ENCODE measurements at regions not wholly inside any gene's neighbourhood (a gene's known extent, or its start where the extent isn't known, plus 50 kb on each side); places are given as distances from the start of the nearest gene placed in this dataset.

DNA sequence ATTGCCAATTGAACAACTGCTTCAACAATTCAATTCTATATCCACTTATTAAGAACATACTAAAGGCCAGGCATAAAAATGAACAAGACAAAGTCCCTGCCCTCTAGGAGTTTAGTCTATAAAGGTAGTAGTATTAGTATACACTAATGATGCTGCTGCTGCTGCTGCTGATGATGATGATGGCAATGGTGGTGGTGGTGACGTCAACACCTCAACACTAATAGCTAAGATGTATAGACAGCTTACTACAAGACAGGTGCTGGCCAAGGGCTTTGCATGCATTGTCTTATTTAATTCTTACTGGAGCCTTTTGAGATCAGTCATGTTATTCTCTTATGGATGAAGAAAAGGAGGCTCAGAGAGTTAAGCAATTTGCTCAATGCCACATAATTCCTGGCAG, 164.4 kb upstream of the ASIC2 start:
- DNase-seq (ENCODE audit: insufficient read length, low spot score, missing footprints): no peak
- Histone ChIP-seq H3K79me2 (ENCODE audit: insufficient read depth, low read length) (no peaks in the 10 kb centered on the region), H4K20me1 (ENCODE audit: insufficient read depth, low read length) (no peaks in the 10 kb centered on the region), H3K4me1 (ENCODE audit: insufficient read depth, low read length) (no peaks in the 10 kb centered on the region), H2AFZ (ENCODE audit: low read length) (no peak overlapping the region), H3K27ac (ENCODE audit: low read depth, low read length) (no peak overlapping the region), H3K36me3 (ENCODE audit: insufficient read depth, low read length) (no peaks in the 10 kb centered on the region), H3K4me3 (ENCODE audit: insufficient read depth, low read length) (no peak overlapping the region), H3K27me3 (ENCODE audit: insufficient read depth, low read length) (no peaks in the 10 kb centered on the region), H3K9me3 (ENCODE audit: low read depth, low read length) (no peaks in the 10 kb centered on the region), H3K4me2 (ENCODE audit: insufficient read depth, low read length) (no peak overlapping the region)
- TF ChIP-seq, protein P1, sequence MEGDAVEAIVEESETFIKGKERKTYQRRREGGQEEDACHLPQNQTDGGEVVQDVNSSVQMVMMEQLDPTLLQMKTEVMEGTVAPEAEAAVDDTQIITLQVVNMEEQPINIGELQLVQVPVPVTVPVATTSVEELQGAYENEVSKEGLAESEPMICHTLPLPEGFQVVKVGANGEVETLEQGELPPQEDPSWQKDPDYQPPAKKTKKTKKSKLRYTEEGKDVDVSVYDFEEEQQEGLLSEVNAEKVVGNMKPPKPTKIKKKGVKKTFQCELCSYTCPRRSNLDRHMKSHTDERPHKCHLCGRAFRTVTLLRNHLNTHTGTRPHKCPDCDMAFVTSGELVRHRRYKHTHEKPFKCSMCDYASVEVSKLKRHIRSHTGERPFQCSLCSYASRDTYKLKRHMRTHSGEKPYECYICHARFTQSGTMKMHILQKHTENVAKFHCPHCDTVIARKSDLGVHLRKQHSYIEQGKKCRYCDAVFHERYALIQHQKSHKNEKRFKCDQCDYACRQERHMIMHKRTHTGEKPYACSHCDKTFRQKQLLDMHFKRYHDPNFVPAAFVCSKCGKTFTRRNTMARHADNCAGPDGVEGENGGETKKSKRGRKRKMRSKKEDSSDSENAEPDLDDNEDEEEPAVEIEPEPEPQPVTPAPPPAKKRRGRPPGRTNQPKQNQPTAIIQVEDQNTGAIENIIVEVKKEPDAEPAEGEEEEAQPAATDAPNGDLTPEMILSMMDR (IDR thresholded peaks at IDR 0.05; ENCODE audit: extremely low read depth, low read depth, low read length): no peak

DNA sequence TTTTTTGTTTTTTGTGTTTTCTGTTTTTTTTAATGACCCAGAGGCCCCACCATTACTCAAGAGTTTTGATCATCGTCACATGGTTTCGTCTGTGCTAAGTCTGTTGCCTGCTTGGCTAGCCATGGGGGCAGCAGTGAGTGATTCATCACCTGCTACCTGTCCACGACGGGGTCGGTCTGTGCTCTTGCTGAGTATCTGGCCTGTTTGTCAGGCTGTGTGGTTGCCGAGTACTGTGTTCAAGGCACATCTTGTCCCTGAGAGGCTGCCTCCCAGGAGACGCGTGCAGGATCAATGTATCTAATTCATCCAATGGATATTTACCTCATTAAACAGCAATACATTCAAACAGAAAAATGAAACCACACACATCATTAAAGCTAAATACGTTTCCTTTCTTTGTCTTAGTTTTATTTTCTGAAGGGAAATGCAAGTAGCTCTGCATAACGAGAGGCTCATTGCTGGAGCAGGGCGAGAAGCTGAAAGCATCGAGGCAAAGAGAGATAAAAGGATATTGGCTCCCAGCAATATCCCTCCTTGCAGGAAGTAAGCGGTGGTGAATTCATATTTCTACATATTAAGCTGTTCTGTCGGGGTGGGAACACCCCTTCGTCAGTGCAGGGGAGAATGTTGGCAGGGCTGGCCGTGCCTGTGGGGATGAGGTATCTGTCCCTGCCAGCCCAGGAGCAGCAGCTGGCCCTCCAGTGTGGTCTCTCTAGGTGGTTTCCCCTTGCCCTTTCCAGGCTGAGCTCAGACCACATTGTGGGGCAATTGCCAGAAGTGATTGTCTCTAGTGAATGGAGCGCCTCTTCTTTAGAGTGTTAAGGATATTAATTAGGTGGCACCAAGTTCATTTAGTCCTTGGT, 166.2 kb upstream of the ASIC2 start:
- Histone ChIP-seq H3K9me3 (ENCODE audit: low read depth, low read length) (no peaks in the 10 kb centered on the region), H3K79me2 (ENCODE audit: insufficient read depth, low read length) (no peaks in the 10 kb centered on the region), H3K4me1 (ENCODE audit: insufficient read depth, low read length) (no peaks in the 10 kb centered on the region), H3K4me3 (ENCODE audit: insufficient read depth, low read length) (no peak overlapping the region), H3K27ac (ENCODE audit: low read depth, low read length) (no peak overlapping the region), H3K27me3 (ENCODE audit: insufficient read depth, low read length) (no peaks in the 10 kb centered on the region), H3K36me3 (ENCODE audit: insufficient read depth, low read length) (no peaks in the 10 kb centered on the region), H3K4me2 (ENCODE audit: insufficient read depth, low read length) (no peak overlapping the region), H4K20me1 (ENCODE audit: insufficient read depth, low read length) (no peaks in the 10 kb centered on the region), H2AFZ (ENCODE audit: low read length) (no peak overlapping the region)
- TF ChIP-seq, protein P1 (IDR thresholded peaks at IDR 0.05; ENCODE audit: extremely low read depth, low read depth, low read length): no peak
- DNase-seq (ENCODE audit: insufficient read length, low spot score, missing footprints): no peak

DNA sequence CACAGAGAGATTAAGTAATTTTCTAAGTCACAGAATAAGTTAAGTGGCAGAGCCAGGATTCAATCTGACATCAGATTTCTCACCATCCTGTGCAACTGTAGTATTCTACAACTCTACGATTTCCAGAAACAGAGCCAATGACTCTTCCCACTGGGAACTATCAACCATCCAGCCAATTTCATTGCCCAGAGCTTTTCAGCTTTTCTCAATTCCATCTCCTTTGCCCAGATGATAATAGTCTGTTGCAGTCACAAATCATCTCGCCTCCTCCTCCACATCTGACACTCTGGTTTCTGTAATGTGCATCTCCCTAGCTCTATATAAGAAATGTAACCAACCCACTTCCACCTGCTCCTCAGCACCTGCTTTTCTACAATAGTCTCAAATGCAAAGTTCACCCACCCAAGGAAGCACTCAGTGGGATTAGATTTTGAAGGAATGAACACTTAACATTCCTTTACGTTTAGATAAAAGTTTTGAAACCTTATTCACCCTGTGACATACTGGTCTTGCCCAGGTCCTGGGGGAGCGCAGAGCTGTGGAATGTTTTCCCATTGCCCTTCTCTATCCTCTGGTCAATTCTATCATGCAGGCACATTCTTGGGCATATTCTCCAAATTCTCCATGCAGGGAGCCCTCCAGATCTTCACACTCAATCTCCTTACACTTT, 167.8 kb upstream of the ASIC2 start:
- no peak overlapping the region for H3K4me3 ChIP-seq (ENCODE audit: insufficient read depth, low read length)
- no peak overlapping the region for H3K27ac ChIP-seq (ENCODE audit: low read depth, low read length)
- H3K79me2 ChIP-seq (ENCODE audit: insufficient read depth, low read length): no peaks in the 10 kb centered on the region
- H3K4me1 ChIP-seq (ENCODE audit: insufficient read depth, low read length): no peaks in the 10 kb centered on the region
- no peak overlapping the region for H2AFZ ChIP-seq (ENCODE audit: low read length)
- no peak for DNase-seq (ENCODE audit: insufficient read length, low spot score, missing footprints)
- TF ChIP-seq, protein P1 (IDR thresholded peaks at IDR 0.05; ENCODE audit: extremely low read depth, low read depth, low read length): no peak
- no peaks in the 10 kb centered on the region for H3K27me3 ChIP-seq (ENCODE audit: insufficient read depth, low read length)
- H4K20me1 ChIP-seq (ENCODE audit: insufficient read depth, low read length): no peaks in the 10 kb centered on the region
- no peak overlapping the region for H3K4me2 ChIP-seq (ENCODE audit: insufficient read depth, low read length)
- no peaks in the 10 kb centered on the region for H3K36me3 ChIP-seq (ENCODE audit: insufficient read depth, low read length)
- H3K9me3 ChIP-seq (ENCODE audit: low read depth, low read length): no peaks in the 10 kb centered on the region

DNA sequence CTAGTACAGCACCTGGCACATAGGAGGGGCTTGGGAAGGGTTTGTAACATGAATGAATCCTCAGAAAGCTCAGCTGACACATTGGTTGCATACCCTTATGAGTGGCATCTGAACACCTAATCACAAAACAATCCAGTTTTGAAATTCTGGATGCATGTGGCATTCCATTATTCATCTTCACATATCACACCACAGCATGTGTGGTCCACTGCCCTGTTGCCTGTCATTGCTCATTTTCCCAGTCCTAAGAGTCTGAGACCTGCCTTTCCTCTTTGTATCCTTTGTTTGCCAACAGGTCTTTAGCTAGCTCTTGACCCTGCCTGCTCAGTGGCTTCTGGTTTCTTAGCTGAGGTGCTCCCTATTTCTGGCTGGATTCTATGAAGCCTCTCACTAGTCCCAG, 170.8 kb upstream of the ASIC2 start:
- Histone ChIP-seq H3K36me3 (ENCODE audit: insufficient read depth, low read length) (no peaks in the 10 kb centered on the region), H3K27ac (ENCODE audit: low read depth, low read length) (no peak overlapping the region), H3K9me3 (ENCODE audit: low read depth, low read length) (no peaks in the 10 kb centered on the region), H3K4me2 (ENCODE audit: insufficient read depth, low read length) (no peak overlapping the region), H2AFZ (ENCODE audit: low read length) (no peak overlapping the region), H3K79me2 (ENCODE audit: insufficient read depth, low read length) (no peaks in the 10 kb centered on the region), H3K4me3 (ENCODE audit: insufficient read depth, low read length) (no peak overlapping the region), H3K4me1 (ENCODE audit: insufficient read depth, low read length) (no peaks in the 10 kb centered on the region), H4K20me1 (ENCODE audit: insufficient read depth, low read length) (no peaks in the 10 kb centered on the region), H3K27me3 (ENCODE audit: insufficient read depth, low read length) (no peaks in the 10 kb centered on the region)
- no peak for DNase-seq (ENCODE audit: insufficient read length, low spot score, missing footprints)
- TF ChIP-seq, protein P1 (IDR thresholded peaks at IDR 0.05; ENCODE audit: extremely low read depth, low read depth, low read length): no peak
